ENCODE measurements at regions not wholly inside any gene's neighbourhood (a gene's known extent, or its start where the extent isn't known, plus 50 kb on each side); places are given as distances from the start of the nearest gene placed in this dataset.

DNA sequence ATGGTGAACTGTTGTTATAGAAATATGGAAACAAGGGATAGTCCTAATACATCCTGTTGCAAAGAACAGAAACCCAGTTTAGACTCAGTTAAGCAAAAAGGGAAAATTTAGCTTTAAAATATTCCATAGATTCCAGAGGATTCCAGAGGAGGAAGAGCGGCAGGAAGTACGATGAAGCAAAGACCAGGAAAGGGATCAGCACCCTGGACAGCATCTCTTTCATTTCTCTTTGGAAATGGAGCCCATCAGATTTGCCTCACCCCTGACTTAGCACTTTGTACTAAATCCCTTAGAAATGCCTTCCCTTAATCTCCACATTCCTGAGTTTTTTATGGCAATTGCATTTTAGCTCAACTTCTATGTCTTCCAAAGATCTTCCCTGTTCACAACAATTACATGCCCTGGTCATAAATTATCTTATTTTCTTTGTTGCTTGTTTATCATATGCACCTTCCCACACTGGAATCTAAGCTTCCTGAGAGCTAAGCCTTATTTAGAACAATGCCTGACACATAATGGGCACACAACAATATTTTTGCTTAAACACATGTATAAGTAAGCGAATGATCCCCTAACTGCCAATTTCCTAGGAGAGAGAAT is 150.0 kb upstream of the RBFOX1 start:
- no peak for DNase-seq

DNA sequence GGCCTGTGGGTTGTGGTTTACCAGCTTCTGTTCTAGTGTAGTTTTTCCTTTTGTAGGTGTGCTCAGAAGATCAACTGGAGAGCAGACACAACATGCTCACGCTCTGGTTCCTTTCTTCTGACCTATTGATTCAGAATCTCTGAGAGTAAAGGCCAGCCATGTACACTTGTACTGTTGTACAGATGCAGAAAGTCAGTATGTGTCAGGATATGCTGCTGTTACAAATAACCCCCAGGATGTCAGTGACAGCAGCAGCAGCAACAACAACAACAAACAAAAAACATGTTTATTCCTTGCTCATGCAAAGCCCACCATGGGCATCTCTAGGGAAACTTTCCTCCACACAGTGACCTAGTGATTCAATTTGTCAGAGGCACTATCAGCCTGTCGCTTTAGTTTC is 154.8 kb upstream of the RBFOX1 start:
- no peak for DNase-seq

DNA sequence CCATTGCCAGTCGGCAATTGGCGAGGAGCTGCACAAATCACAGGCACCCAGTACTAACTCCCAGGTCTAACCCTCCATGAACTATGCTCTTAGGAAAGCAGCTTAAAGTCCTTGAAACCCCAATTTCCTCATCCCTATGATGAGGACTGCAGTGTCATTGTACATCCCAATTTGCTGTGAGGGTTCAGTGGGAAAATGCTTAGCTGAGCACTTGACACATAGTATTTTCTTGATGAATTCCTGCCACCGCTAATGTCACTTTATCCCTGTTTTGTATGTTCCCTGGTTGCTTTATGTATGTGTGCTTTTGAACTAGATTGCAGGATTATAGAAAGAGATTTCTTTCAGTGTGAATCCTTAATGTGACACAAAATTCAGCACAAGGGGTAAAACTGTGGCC is 161.5 kb upstream of the RBFOX1 start:
- DNase-seq, result no peak

DNA sequence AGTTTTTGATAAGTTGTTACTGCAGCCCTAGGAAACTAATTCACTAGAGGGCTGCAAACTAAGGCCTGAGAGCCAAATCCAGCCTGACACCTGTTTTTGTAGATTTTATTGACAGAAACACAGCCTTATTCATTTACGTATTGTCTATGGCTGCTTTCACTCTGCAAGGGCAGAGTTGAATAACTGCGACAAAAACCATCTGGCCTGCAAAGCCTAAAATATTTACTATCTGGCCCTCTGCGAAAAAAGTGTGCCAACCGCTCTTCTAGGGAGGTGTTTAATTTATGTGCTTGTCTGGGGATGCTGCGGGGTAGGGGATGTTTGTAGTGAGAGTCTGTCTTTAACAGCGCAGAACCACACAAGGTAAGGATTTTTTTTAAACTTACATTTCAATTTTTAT is 165.0 kb upstream of the RBFOX1 start:
- no peak for DNase-seq

- DNase-seq, result no peak
Measured at GRCh38 chr16:7161891-7162290, 170.8 kb upstream of the RBFOX1 start.

DNA sequence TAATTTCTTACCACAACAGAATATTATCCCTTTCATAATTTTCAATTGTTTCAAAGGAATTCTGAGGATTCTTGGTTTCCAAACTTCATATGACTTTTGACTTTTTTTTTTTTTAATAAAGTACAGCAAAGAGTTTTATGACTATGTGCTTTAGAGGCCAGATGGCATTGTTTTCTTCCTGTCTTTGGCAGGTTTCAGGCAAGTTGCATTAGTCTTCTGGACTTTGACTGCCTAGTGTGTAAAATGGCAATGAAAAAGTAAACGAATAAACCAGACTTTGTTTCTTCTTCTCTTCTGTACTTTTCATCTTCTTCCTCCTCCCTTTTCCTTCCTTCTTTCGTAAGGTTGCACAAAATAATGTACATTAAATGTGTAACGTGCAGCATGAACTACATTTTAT is 172.6 kb upstream of the RBFOX1 start:
- DNase-seq, result no peak

- DNase-seq, result no peak
Measured at GRCh38 chr16:7158481-7158880, 174.2 kb upstream of the RBFOX1 start.

DNA sequence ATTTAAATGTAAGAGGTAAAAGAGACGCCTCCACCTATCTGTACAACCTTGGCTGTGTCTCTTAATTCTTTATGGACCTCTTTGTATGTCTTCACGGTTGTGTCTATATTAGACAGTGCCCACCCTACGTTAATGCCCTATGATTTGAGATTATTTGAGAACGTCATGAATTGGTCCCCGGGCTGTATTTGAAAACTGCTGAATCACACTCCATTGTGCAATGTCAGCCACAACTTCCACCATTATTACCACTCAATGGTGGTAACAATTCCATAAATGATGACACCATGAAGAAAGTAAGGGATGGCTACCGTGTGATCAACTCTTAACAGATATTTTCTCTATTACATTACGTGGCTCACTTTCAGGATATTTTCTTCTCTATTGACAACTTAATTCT is 182.4 kb upstream of the RBFOX1 start:
- DNase-seq, result no peak

GRCh38 chr16:7148606-7149005 is 184.0 kb upstream of the RBFOX1 start:
- DNase-seq, result no peak

GRCh38 chr16:7140899-7141298 is 191.7 kb upstream of the RBFOX1 start:
- DNase-seq, result no peak

GRCh38 chr16:7137560-7138330 is 194.9 kb upstream of the RBFOX1 start:
- no peak for DNase-seq

DNA sequence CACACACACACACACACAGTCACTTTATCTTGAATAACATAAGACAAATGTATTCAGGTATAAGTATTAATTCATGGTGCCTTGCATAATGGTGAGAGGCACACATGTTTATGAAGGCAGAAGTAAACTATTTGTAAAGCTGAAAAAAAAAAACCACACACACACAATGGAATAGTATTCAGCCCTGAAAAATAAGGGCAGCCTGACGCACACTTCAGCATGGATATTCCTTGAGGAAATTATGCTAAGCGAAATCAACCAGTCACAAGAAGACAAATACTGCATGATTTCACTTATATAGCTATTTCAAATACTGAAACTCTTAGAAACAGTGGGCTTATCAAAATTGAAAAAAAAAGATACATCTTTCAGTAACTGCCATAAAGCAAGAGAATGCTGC is 200.2 kb upstream of the RBFOX1 start:
- no peak for DNase-seq

GRCh38 chr16:7124701-7125100 is 207.9 kb upstream of the RBFOX1 start:
- DNase-seq, result no peak

DNA sequence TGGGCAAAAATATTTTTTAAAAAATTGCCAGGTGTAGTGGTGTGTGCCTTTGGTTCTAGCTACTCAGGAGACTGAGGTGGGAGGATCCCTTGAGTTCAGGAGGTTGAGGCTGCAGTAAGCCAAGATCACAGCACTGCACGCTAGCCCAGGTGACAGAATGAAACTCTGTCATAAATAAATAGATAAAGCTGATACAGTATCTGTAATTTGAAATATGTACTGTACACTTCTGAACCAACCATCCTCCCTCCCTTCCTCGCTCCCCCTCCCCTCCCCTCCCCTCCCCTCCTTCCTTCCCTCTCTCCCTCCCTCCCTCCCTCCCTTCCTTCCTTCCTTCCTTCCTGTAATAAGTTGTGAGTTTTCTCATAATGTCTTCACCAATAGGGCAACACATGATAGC is 208.4 kb upstream of the RBFOX1 start:
- DNase-seq, result no peak

DNA sequence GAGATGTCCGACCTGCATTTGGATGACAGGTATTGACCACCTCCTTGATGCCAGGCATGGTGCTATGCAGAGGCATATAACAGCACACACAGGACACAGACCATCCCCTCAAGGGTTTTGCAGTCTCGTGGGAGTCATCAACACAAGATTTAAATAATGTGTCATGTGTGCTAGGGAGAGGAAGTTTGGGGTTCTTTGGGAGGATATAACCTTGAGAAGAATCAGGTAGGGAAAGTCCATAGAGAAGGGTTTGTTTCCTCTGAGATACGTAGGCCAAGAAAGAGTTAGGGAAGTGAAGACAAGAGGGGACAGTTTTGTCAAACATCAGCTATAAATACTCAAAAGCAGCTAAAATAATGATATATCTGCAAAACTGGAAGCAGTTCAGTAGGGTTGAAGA is 215.9 kb upstream of the RBFOX1 start:
- no peak for DNase-seq

DNA sequence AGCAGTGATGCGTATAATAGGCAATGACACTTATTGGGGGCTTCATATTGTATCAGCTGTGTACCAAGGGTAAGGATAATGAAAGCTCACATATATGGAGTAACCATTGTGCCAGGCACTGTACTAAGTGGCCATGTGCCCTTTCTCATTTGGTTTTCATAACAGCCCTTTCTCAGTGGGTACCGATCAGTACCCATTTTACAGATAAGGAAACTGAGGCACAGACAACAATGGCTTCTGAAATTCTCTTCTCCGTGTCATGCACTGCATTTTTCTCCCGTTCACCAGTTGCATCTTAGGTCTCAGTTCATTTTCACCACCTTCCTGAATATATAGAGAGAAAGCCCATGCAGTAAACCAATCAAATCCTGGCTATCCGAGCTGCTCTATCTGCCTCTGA is 216.7 kb upstream of the RBFOX1 start:
- no peak for DNase-seq

DNA sequence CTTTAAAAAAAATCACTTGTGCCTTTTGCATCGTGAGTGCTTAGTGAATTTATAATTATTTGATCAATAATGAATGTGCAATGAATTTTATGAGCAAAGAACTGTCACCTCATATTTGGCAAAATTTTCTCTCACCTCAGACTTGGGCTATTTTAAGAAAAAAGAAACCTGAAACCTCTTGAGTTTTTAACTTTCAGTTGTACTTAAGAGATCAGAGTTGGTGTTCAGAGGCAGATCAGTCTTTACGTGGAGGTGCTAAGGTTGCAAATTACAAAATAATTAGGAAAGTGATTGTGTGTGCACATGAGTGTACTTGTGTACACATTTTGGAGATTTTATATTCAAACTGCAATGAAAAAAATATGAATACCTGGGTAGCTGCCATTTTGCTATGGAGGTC is 218.7 kb upstream of the RBFOX1 start:
- no peak for DNase-seq

- DNase-seq, result no peak
Measured at GRCh38 chr16:7113395-7113794, 219.2 kb upstream of the RBFOX1 start.

DNA sequence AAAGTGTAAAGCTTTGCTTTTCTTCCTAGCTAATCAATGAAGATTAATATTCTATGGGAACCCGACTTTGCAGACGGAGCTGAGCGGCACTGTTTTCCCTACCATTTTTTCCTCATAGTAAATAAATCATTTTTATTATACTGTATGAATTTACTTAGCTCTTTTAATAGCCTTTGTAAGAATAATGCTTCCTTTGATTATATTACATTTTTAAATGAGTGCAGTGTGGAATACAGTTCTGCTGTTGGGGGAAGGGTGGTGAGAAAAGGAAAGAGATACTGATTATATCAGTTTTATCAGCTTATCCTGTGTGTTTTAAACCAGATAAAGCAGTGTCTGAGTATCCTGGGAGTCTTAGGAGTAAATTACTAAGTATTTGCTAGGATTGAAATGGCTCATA is 221.4 kb upstream of the RBFOX1 start:
- DNase-seq, result no peak

DNA sequence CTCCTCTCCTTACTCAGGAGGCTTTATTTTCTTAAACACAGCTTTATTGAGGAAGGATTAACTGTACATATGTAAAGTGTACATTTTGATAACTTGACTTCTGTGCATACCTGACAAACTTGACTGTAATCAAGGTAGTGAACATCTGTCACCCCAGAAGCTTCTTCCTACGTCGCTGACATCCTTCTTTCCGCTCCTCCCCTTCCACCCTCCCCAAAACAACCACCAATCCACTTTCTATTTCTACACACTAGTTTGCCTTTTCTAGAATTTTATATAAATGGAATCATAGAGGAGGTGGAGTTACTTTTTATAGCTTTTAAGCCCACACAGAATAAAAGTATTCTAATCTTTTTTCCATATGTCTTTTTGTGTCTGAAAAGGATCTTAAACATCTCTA is 225.2 kb upstream of the RBFOX1 start:
- no peak for DNase-seq

DNA sequence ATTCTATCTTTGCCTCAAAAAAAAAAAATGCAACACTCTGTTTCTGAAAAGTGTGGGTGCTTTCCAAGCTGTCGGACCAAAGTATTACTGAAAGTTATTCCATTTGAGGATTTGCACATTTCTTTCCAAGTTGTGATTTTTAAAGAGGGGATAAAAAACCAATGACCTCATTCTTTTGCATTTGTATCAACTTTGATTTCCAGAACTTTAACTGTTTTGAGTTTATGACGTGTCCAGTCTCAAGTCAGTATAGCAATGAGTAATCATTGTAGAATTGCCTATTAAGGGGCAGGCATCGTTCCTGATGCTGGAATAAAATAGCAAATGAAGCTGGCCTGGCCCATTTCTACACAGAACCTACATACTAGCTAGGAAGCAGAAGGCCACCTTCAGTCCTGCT is 229.6 kb upstream of the RBFOX1 start:
- DNase-seq, result no peak

DNA sequence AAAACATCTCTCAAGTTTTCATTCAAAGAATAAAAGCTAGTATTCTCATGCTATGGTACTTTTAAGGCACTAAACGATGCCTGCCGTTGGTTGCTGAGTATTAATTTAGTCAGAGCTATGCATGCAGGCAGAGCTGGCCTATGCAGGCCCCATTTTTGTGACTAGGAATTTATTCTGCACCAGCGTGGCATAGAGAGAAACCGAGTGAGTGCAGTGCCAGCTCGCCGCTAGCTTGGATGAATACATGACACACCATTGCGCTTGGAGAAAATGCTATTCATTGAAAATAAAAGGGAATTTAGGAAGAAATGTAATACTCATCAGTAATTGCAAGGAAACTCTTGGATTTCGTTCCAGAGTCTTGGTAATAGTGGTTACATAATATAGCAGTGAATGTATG is 231.6 kb upstream of the RBFOX1 start:
- DNase-seq, result no peak

- no peak for DNase-seq
Measured at GRCh38 chr16:7097518-7097917, 235.1 kb upstream of the RBFOX1 start.

DNA sequence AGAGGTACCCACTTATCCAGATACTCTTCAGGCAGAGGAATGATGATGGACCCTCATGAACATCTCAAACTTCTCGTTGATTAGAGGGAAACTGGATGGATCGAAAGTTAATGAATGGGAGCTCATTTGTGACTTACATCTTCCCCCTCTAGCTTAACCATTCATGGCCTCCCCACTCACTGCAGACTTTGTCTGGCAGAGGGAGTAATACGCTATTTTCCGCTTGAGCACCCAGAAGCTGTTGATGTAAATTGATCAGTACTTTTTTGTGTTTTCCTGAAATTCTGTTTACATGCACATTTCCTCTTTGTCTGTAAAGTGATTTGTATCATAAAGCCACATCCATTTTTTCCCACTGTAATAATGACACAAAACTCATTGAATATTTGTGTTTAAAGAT is 239.1 kb upstream of the RBFOX1 start:
- no peak for DNase-seq

DNA sequence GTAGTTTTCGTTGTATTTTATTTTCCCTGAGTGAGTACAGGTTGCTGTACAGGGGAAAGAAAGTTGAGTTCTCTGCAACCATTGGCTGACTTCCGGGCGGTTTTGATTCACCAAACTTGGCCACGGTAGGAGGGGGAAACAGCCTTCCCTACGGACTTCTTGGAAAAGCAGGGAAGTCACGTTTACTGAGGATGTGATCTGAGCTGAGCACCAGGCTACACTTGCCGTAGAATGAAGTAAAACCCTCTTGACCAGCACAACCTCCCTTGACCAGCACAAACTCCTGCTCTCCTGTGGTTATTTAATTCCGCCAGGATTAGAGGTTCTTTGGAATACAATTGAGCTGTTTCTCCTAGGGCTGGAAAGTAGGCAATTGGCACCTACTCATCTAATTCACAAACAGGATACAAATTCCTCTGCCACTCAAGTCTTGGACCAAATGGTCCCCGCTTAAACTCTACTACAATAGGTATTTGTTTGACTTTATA is 242.0 kb upstream of the RBFOX1 start:
- DNase-seq, result no peak
